Activated CD4-positive, alpha-beta memory T cell treated with anti-CD3 and anti-CD28 coated beads for 36 hours (primary cell): ENCODE measurements at regions not wholly inside any gene's neighbourhood (a gene's known extent, or its start where the extent isn't known, plus 50 kb on each side); places are given as distances from the start of the nearest gene placed in this dataset.

Experiments
- CTCF ChIA-PET: fragments of 350-600 bp; sonication (Branson Sonifier 250); formaldehyde crosslinking; loops from one replicate; lab custom pipeline; 2021; ENCODE audit warnings: antibody characterized with exemption, inconsistent platforms; lab: Charles Lee
- POLR2A ChIA-PET: fragments of 350-600 bp; sonication (Branson Sonifier 250); formaldehyde crosslinking; loops from one replicate; lab custom pipeline; 2021; ENCODE audit warnings: antibody characterized with exemption; lab: Charles Lee
- DNase-seq: peaks from one replicate; pipeline ENCODE4 v3.0.0-alpha.2; 2020
- H3K27ac Mint-ChIP-seq: one replicate; pipeline ENCODE4 v1.8.0; 2021; ENCODE audit warnings: mixed read lengths
- H3K27me3 Mint-ChIP-seq: one replicate; pipeline ENCODE4 v1.8.0; 2021; ENCODE audit warnings: mixed read lengths
- H3K36me3 Mint-ChIP-seq: one replicate; pipeline ENCODE4 v1.8.0; 2021; ENCODE audit warnings: mixed read lengths
- H3K4me1 Mint-ChIP-seq: one replicate; pipeline ENCODE4 v1.8.0; 2021; ENCODE audit warnings: low read depth, mixed read lengths
- H3K4me3 Mint-ChIP-seq: one replicate; pipeline ENCODE4 v1.8.0; 2021; ENCODE audit warnings: mild to moderate bottlenecking, mixed read lengths
- H3K9me3 Mint-ChIP-seq: one replicate; pipeline ENCODE4 v1.8.0; 2021; ENCODE audit warnings: mixed read lengths
- intact Hi-C: fragments of 100-400 bp; cut with micrococcal nuclease; formaldehyde crosslinking; loops from one replicate; pipeline ENCODE4 v1.15.1; 2023

- POLR2A ChIA-PET, result no interaction called here
- CTCF ChIA-PET, result no interaction called here
- Mint-ChIP-seq H3K27ac (no peak overlapping the region), H3K27me3 (no peaks in the 10 kb centered on the region), H3K36me3 (no peaks in the 10 kb centered on the region), H3K9me3 (no peaks in the 10 kb centered on the region), H3K4me3 (no peak overlapping the region), H3K4me1 (no peaks in the 10 kb centered on the region)
- no peak for DNase-seq
- intact Hi-C loops, result no loop called here
Measured at GRCh38 chr11:122036018-122036417, 80.0 kb downstream of the BLID start.

GRCh38 chr11:122033631-122034030 is 82.4 kb downstream of the BLID start:
- no peak for DNase-seq
- H3K36me3 Mint-ChIP-seq, result no peaks in the 10 kb centered on the region
- POLR2A ChIA-PET, result no interaction called here
- no peaks in the 10 kb centered on the region for H3K4me1 Mint-ChIP-seq
- intact Hi-C loops, result no loop called here
- CTCF ChIA-PET, result no interaction called here
- H3K9me3 Mint-ChIP-seq, result no peaks in the 10 kb centered on the region
- no peak overlapping the region for H3K27ac Mint-ChIP-seq
- no peak overlapping the region for H3K4me3 Mint-ChIP-seq
- H3K27me3 Mint-ChIP-seq, result no peaks in the 10 kb centered on the region

GRCh38 chr11:122033193-122033592 is 82.8 kb downstream of the BLID start:
- POLR2A ChIA-PET, result no interaction called here

GRCh38 chr11:122032317-122032716 is 83.7 kb downstream of the BLID start:
- Mint-ChIP-seq H3K9me3 (no peaks in the 10 kb centered on the region), H3K27ac (no peak overlapping the region), H3K4me3 (no peak overlapping the region), H3K27me3 (no peaks in the 10 kb centered on the region), H3K36me3 (no peaks in the 10 kb centered on the region), H3K4me1 (no peaks in the 10 kb centered on the region)
- CTCF ChIA-PET, result no interaction called here
- intact Hi-C loops, result no loop called here
- no peak for DNase-seq
- POLR2A ChIA-PET, result no interaction called here

More at GRCh38 chr11:122033193-122033592, 82.8 kb downstream of the BLID start:
- Mint-ChIP-seq H3K4me1 (no peaks in the 10 kb centered on the region), H3K27ac (no peak overlapping the region), H3K27me3 (no peaks in the 10 kb centered on the region), H3K4me3 (no peak overlapping the region), H3K36me3 (no peaks in the 10 kb centered on the region), H3K9me3 (no peaks in the 10 kb centered on the region)
- intact Hi-C loops, result no loop called here
- DNase-seq, result no peak
- CTCF ChIA-PET, result no interaction called here

GRCh38 chr11:122031813-122032212 is 84.2 kb downstream of the BLID start:
- Mint-ChIP-seq H3K4me3 (no peak overlapping the region), H3K36me3 (no peaks in the 10 kb centered on the region), H3K9me3 (no peaks in the 10 kb centered on the region), H3K27me3 (no peaks in the 10 kb centered on the region), H3K27ac (no peak overlapping the region), H3K4me1 (no peaks in the 10 kb centered on the region)
- ChIA-PET POLR2A (no interaction called here), CTCF (no interaction called here)
- intact Hi-C loops, result no loop called here
- DNase-seq, result no peak

GRCh38 chr11:122030286-122030685 is 85.7 kb downstream of the BLID start:
- Mint-ChIP-seq H3K27me3 (no peaks in the 10 kb centered on the region), H3K4me3 (no peak overlapping the region), H3K4me1 (no peaks in the 10 kb centered on the region), H3K9me3 (no peaks in the 10 kb centered on the region), H3K36me3 (no peaks in the 10 kb centered on the region), H3K27ac (no peak overlapping the region)
- CTCF ChIA-PET, result no interaction called here
- POLR2A ChIA-PET, result no interaction called here
- DNase-seq, result no peak
- intact Hi-C loops, result no loop called here

GRCh38 chr11:122028545-122028944 is 87.5 kb downstream of the BLID start:
- ChIA-PET POLR2A (no interaction called here), CTCF (no interaction called here)
- no peaks in the 10 kb centered on the region for H3K36me3 Mint-ChIP-seq
- intact Hi-C loops, result no loop called here
- H3K4me1 Mint-ChIP-seq, result no peaks in the 10 kb centered on the region
- no peaks in the 10 kb centered on the region for H3K9me3 Mint-ChIP-seq
- no peak for DNase-seq
- no peaks in the 10 kb centered on the region for H3K27me3 Mint-ChIP-seq
- no peak overlapping the region for H3K27ac Mint-ChIP-seq
- no peak overlapping the region for H3K4me3 Mint-ChIP-seq

GRCh38 chr11:122028036-122028435 is 88.0 kb downstream of the BLID start:
- no peak overlapping the region for H3K4me3 Mint-ChIP-seq
- ChIA-PET CTCF (no interaction called here), POLR2A (no interaction called here)
- no peaks in the 10 kb centered on the region for H3K36me3 Mint-ChIP-seq
- no peak for DNase-seq
- no peaks in the 10 kb centered on the region for H3K27me3 Mint-ChIP-seq
- H3K9me3 Mint-ChIP-seq, result no peaks in the 10 kb centered on the region
- no peaks in the 10 kb centered on the region for H3K4me1 Mint-ChIP-seq
- H3K27ac Mint-ChIP-seq, result no peak overlapping the region
- intact Hi-C loops, result no loop called here

- Mint-ChIP-seq H3K4me3 (no peak overlapping the region), H3K9me3 (no peaks in the 10 kb centered on the region), H3K36me3 (no peaks in the 10 kb centered on the region), H3K27me3 (no peaks in the 10 kb centered on the region), H3K4me1 (no peaks in the 10 kb centered on the region), H3K27ac (no peak overlapping the region)
- ChIA-PET POLR2A (interaction anchor here (0.5 kb wide), 1 partner anchor 1768 kb away, joined by 3 read pairs; no protein-coding TSS in a partner anchor), CTCF (no interaction called here)
- DNase-seq, result no peak
- intact Hi-C loops, result no loop called here
Measured at GRCh38 chr11:122025757-122026156, 90.3 kb downstream of the BLID start.

GRCh38 chr11:122024278-122024677 is 91.7 kb downstream of the BLID start:
- Mint-ChIP-seq H3K27me3 (no peaks in the 10 kb centered on the region), H3K36me3 (no peaks in the 10 kb centered on the region), H3K4me3 (no peak overlapping the region), H3K4me1 (no peaks in the 10 kb centered on the region), H3K9me3 (no peaks in the 10 kb centered on the region), H3K27ac (no peak overlapping the region)
- no peak for DNase-seq
- intact Hi-C loops, result no loop called here
- CTCF ChIA-PET, result no interaction called here
- POLR2A ChIA-PET, result no interaction called here

- Mint-ChIP-seq H3K4me3 (no peak overlapping the region), H3K27me3 (no peaks in the 10 kb centered on the region), H3K27ac (no peak overlapping the region), H3K4me1 (no peaks in the 10 kb centered on the region), H3K9me3 (no peaks in the 10 kb centered on the region), H3K36me3 (no peaks in the 10 kb centered on the region)
- CTCF ChIA-PET, result no interaction called here
- no peak for DNase-seq
- POLR2A ChIA-PET, result no interaction called here
- intact Hi-C loops, result no loop called here
Measured at GRCh38 chr11:122023614-122024250, 92.3 kb downstream of the BLID start.

- Mint-ChIP-seq H3K4me1 (no peaks in the 10 kb centered on the region), H3K9me3 (no peaks in the 10 kb centered on the region), H3K27me3 (no peaks in the 10 kb centered on the region), H3K27ac (no peak overlapping the region), H3K36me3 (no peaks in the 10 kb centered on the region), H3K4me3 (no peak overlapping the region)
- POLR2A ChIA-PET, result no interaction called here
- CTCF ChIA-PET, result interaction anchor here (0.7 kb wide), 1 partner anchor 15 kb away, joined by 3 read pairs; no protein-coding TSS in a partner anchor
- no peak for DNase-seq
- intact Hi-C loops, result no loop called here
Measured at GRCh38 chr11:122022646-122023045, 93.4 kb downstream of the BLID start.

GRCh38 chr11:122020902-122021301 is 95.1 kb downstream of the BLID start:
- H3K36me3 Mint-ChIP-seq, result no peaks in the 10 kb centered on the region
- no peaks in the 10 kb centered on the region for H3K27me3 Mint-ChIP-seq
- no peak overlapping the region for H3K4me3 Mint-ChIP-seq
- intact Hi-C loops, result no loop called here
- no peak for DNase-seq
- no peak overlapping the region for H3K27ac Mint-ChIP-seq
- no peaks in the 10 kb centered on the region for H3K4me1 Mint-ChIP-seq
- no peaks in the 10 kb centered on the region for H3K9me3 Mint-ChIP-seq
- POLR2A ChIA-PET, result no interaction called here
- CTCF ChIA-PET, result no interaction called here
